Esophagus squamous epithelium (tissue), 4 donors: ENCODE measurements at regions not wholly inside any gene's neighbourhood (a gene's known extent, or its start where the extent isn't known, plus 50 kb on each side); places are given as distances from the start of the nearest gene placed in this dataset.

Source experiments
- POLR2A ChIP-seq, 4 donors: fragments of 450-650 bp; IDR thresholded peaks; one replicate each; pipeline ENCODE4 v1.6.1; 2017; ENCODE audit warnings: antibody characterized with exemption in 4 of 4, mild to moderate bottlenecking in 4 of 4, moderate library complexity in 3 of 4
- TF ChIP-seq, protein P1 (sequence below), 6 experiments: fragments of 450-650 bp in 4 of 6; fragments of 200-600 bp in 2 of 6; sonication (generic) in 2 of 6; IDR thresholded peaks; one replicate each; pipeline ENCODE4 v1.5.1; 2016 to 2019; ENCODE audit warnings: antibody characterized with exemption in 6 of 6, mild to moderate bottlenecking in 4 of 6, moderate library complexity in 4 of 6

DNA sequence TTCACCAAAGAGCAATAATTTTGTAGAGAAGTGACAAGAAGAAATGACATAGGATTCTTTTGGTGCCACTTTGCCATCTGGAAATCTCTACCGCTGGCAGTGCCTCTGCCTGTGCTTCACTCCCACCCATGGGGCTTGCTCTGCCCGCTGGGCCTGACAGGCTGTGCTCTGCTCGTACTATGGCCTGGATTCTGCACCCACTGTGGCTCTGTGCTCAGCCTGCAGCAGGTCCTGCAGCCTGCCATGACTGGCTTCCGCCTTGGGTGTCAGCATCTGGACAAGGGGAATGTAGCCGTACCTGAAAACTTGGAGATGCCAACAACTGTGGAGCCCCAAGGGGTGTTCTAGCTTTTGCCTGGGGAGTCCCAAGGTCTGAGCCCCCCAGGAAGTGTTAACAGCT lies 792.3 kb downstream of the CDH8 start:
- TF ChIP-seq, protein P1, sequence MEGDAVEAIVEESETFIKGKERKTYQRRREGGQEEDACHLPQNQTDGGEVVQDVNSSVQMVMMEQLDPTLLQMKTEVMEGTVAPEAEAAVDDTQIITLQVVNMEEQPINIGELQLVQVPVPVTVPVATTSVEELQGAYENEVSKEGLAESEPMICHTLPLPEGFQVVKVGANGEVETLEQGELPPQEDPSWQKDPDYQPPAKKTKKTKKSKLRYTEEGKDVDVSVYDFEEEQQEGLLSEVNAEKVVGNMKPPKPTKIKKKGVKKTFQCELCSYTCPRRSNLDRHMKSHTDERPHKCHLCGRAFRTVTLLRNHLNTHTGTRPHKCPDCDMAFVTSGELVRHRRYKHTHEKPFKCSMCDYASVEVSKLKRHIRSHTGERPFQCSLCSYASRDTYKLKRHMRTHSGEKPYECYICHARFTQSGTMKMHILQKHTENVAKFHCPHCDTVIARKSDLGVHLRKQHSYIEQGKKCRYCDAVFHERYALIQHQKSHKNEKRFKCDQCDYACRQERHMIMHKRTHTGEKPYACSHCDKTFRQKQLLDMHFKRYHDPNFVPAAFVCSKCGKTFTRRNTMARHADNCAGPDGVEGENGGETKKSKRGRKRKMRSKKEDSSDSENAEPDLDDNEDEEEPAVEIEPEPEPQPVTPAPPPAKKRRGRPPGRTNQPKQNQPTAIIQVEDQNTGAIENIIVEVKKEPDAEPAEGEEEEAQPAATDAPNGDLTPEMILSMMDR (IDR thresholded peaks at IDR 0.05) = no peak
- no peak for TF ChIP-seq POLR2A (IDR thresholded peaks at IDR 0.05)
